ENCODE measurements at regions not wholly inside any gene's neighbourhood (a gene's known extent, or its start where the extent isn't known, plus 50 kb on each side); places are given as distances from the start of the nearest gene placed in this dataset.
"Not testable (repeated sequence)": the region's sequence is repeated elsewhere in the genome, so short reads cannot be mapped to it uniquely, and the experiment has no call there.

GRCh38 chr11:54927704-54928103 is 221.1 kb downstream of the OR4A5 start:
- DNase-seq = no peak

GRCh38 chr11:54930930-54931329 is 224.3 kb downstream of the OR4A5 start:
- DNase-seq = no peak

DNA sequence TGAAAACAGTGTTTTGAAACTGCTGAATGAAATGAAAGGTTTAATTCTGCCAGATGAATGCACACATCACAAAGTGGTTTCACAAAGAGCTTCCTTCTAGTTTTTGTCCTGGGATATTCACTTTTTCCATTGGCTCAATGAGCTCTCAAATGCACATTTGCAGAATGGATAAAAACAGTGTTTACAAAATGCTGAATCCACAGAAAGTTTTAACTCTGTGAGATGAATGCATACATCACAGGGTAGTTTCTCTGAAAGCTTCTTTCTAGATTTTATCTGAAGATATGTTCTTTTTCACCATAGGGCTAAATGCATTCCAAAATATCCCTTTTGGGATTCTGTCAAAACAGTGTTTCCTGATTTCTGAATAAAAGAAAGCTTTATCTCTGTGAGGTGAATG is 237.6 kb downstream of the OR4A5 start:
- no peak for DNase-seq

DNA sequence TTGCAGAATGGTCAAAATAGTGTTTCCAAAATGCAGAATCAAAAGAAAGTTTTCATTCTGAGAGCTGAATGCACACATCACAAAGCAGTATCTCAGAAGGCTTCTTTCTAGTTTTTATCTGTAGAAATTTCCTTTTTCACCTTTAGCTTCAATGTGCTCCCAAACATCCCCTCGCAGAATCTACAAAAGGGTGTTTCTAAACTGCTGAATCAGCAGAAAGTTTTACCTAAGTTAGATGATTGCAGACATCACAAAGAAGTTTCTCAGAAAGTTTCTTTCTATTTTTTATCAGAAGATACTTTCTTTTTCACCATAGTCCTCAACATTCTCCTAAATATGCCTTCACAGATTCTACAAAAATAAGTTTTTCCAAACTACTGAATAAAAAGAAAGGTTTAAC is 239.8 kb downstream of the OR4A5 start:
- DNase-seq = no peak

GRCh38 chr11:54947175-54947574 is 240.5 kb downstream of the OR4A5 start:
- DNase-seq = not testable (repeated sequence)

GRCh38 chr11:54979375-54979774 is 272.7 kb downstream of the OR4A5 start:
- DNase-seq = no peak

DNA sequence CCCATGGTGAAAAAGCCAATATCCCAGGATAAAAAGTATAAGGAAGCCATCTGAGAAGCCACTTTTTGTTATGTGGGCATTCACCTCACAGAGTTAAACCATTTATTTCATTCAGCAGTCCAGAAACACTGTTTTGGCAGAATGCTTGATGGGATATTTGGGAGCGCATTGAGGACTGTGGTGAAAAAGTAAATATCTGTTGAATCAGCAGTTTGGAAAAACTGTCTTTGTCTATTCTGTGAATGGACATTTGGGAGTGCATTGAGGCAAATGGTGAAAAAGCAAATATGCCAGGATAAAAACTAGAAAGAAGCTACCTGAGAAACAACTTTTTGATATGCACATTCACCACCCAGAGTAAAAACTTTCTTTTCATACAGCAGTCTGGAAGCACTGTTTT is 276.2 kb upstream of the TRIM48 start:
- no peak for DNase-seq

DNA sequence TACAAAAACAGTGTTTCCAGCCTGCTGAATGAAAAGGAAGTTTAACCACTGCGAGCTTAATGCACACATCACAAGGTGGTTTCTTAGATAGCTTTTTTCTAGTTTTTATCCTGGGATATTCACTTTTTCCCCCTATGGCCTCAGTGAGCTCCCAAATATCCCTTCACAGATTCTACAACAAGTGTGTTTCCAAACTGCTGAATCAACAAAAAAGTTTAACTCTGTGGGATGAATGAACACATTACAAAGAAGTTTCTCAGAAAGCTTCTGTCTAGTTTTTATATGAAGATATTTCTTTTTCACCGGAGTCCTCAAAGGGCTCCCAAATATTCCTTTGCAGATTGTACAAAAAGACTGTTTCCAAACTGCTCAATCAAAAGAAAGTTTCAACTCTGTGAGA is 233.1 kb upstream of the TRIM48 start:
- not testable (repeated sequence) for DNase-seq

GRCh38 chr11:55054723-55055122 is 207.2 kb upstream of the TRIM48 start:
- DNase-seq = no peak

DNA sequence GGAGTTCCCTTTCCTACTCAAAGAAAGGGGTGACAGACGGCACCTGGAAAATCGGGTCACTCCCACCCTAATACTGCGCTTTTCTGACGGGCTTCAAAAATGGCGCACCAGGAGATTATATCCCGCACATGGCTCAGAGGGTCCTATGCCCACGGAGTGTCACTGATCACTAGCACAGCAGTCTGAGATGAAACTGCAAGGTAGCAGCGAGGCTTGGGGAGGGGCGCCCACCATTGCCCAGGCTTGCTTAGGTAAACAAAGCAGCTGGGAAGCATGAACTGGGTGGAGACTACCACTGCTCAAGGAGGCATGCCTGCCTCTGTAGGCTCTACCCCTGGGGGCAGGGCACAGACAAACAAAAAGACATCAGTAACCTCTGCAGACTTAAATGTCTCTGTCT is 177.4 kb upstream of the TRIM48 start:
- DNase-seq = peak; percentile 13

DNA sequence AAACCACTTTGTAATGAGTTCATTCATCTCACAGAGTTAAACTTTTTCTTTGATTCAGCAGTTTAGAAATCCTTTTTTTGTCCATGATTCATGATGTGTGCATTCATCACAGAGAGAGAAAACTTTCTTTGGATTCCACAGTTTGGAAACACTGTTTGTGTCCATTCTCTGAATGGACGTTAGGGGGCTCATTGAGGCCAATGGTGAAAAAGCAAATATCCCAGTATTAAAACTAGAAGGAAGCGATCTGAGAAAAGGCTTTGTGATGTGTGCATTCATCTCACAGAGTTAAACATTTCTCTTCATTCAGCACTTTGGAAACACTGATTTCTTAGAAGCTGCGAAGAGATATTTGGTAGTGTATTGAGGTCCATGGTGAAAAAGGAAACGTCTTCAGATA is 155.6 kb upstream of the TRIM48 start:
- no peak for DNase-seq
